ENCODE measurements at regions not wholly inside any gene's neighbourhood (a gene's known extent, or its start where the extent isn't known, plus 50 kb on each side); places are given as distances from the start of the nearest gene placed in this dataset.

DNA sequence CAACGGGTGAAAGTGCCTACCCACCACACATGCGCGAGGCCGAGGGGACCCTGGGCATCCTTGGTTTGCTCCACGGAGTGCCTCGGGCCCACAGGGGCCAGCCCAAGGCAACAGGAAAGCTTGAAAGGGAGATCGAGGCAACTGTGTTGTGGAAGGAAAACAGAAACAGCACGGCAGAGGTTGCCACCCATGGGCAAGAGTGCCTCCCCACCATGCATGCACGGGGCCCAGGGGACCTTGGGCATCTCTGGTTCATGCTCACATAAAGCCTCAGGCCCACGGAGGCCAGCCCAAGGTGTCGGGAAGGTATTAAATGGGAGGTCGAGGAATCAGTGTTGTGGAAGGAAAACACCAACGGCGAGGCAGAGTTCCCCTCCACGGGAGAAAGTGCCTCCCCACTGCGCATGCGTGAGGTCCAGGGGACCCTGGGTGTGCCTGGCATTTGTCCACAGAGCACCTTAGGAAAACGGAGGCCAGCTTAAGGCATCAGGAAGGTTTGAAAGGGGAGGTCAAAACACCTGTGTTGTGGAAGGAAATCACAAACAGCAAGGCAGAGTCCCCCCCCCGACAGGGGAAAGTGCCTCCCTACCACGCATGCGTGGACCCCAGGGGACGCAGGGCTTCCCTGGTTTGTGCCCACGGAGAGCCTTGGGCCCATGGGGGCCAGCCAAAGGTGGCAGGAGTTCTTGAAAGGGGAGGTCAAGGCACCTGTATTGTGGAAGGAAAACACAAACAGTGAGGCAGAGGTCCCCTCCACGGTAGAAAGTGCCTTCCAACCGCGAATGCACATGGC is 367.3 kb downstream of the ALG10 start:
- Histone ChIP-seq H3K36me3 (ENCODE audit: low read depth, missing control alignments) (no peaks in the 10 kb centered on the region), H3K27ac (no peak overlapping the region), H3K4me1 (no peaks in the 10 kb centered on the region), H3K4me3 (no peak overlapping the region), H3K27me3 (no peaks in the 10 kb centered on the region), H3K9me3 (no peaks in the 10 kb centered on the region)
- 49 to 58% methylated on average over 25 to 26 of the region's 26 CpGs for WGBS, 2 donors
- intact Hi-C loops (cut with DNase I; ENCODE audit: low total_unique reads) = no loop called here
- TF ChIP-seq, protein P1, sequence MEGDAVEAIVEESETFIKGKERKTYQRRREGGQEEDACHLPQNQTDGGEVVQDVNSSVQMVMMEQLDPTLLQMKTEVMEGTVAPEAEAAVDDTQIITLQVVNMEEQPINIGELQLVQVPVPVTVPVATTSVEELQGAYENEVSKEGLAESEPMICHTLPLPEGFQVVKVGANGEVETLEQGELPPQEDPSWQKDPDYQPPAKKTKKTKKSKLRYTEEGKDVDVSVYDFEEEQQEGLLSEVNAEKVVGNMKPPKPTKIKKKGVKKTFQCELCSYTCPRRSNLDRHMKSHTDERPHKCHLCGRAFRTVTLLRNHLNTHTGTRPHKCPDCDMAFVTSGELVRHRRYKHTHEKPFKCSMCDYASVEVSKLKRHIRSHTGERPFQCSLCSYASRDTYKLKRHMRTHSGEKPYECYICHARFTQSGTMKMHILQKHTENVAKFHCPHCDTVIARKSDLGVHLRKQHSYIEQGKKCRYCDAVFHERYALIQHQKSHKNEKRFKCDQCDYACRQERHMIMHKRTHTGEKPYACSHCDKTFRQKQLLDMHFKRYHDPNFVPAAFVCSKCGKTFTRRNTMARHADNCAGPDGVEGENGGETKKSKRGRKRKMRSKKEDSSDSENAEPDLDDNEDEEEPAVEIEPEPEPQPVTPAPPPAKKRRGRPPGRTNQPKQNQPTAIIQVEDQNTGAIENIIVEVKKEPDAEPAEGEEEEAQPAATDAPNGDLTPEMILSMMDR (IDR thresholded peaks at IDR 0.05) = no peak
- TF ChIP-seq POLR2A (IDR thresholded peaks at IDR 0.05) = no peak
- DNase-seq = no peak

DNA sequence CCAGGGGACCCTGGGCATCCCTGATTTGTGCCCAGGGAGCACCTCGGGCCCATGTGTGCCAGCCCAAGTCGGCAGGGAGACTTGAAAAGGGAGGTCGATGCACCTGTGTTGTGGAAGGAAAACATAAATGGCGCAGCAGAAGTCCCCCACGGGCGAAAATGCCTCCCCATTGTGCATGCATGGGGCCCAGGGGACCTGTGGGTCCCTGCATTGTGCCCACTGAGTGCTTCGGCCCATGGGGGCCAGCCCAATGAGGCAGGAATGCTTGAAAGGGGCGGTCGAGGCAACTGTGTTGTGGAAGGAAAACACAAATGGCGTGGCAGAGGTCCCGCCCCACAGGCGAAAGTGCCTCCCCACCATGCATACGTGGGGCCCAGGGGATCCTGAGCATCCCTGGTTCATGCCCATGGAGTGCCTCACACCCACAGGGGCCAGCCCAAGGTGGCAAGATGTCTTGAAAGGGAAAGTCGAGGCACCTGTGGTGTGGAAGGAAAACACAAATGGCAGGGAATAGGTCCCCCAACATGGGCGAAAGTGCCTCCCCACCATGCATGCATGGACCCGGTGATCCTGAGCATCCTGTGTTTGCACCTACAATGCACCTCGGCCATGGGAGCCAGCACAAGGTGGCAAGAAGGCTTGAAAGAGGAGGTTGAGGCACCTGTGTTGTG is 368.0 kb downstream of the ALG10 start:
- Histone ChIP-seq H3K9me3 (no peaks in the 10 kb centered on the region), H3K4me3 (no peak overlapping the region), H3K27ac (no peak overlapping the region), H3K36me3 (ENCODE audit: low read depth, missing control alignments) (no peaks in the 10 kb centered on the region), H3K27me3 (no peaks in the 10 kb centered on the region), H3K4me1 (no peaks in the 10 kb centered on the region)
- WGBS, 2 donors = 48 to 51% methylated on average over 17 of the region's 17 CpGs
- TF ChIP-seq POLR2A (IDR thresholded peaks at IDR 0.05) = no peak
- TF ChIP-seq, protein P1 (IDR thresholded peaks at IDR 0.05) = no peak
- intact Hi-C loops (cut with DNase I; ENCODE audit: low total_unique reads) = no loop called here
- no peak for DNase-seq

DNA sequence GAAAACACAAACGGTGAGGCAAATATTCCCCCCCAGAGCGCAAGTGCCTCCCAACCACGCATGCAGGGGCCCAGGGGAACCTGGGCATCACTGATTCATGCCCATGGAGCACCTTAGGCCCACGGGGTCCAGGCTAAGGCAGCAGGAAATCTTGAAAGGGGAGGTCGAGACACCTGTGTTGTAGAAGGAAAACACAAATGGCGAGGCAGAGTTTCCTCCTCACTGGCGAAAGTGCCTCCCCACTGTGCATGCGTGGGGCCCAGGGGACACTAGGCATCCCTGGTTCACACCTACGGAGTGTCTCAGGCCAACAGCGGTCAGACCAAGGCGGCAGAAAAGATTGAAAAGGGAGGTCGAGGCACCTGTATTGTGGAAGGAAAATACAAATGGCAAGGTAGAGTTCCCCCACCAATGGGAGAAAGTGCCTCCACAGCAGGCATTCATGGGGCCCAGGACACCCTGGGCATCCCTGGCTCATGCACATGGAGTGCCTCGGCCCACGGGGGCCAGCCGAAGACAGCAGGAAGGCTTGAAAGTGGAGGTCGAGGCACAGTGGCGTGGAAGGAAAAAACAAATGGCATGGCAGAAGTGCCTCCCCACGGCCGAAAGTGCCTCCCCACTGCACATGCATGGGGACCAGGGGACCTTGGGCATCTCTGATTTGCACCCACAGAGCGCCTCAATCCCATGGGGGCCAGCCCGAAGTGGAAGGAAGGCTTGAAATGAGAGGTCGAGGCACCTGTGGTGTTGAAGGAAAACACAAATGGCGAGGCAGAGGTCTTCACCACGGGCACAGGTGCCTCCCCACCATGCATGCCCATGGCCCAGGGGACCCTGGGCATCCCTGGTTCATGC is 368.8 kb downstream of the ALG10 start:
- H3K4me3 ChIP-seq = no peak overlapping the region
- H3K4me1 ChIP-seq = no peaks in the 10 kb centered on the region
- H3K9me3 ChIP-seq = no peaks in the 10 kb centered on the region
- H3K27ac ChIP-seq = no peak overlapping the region
- WGBS, 2 donors = 59 to 62% methylated on average over 24 of the region's 24 CpGs
- TF ChIP-seq POLR2A (IDR thresholded peaks at IDR 0.05) = no peak
- TF ChIP-seq, protein P1 (IDR thresholded peaks at IDR 0.05) = no peak
- no peaks in the 10 kb centered on the region for H3K27me3 ChIP-seq
- no peak for DNase-seq
- H3K36me3 ChIP-seq (ENCODE audit: low read depth, missing control alignments) = no peaks in the 10 kb centered on the region
- intact Hi-C loops (cut with DNase I; ENCODE audit: low total_unique reads) = no loop called here

DNA sequence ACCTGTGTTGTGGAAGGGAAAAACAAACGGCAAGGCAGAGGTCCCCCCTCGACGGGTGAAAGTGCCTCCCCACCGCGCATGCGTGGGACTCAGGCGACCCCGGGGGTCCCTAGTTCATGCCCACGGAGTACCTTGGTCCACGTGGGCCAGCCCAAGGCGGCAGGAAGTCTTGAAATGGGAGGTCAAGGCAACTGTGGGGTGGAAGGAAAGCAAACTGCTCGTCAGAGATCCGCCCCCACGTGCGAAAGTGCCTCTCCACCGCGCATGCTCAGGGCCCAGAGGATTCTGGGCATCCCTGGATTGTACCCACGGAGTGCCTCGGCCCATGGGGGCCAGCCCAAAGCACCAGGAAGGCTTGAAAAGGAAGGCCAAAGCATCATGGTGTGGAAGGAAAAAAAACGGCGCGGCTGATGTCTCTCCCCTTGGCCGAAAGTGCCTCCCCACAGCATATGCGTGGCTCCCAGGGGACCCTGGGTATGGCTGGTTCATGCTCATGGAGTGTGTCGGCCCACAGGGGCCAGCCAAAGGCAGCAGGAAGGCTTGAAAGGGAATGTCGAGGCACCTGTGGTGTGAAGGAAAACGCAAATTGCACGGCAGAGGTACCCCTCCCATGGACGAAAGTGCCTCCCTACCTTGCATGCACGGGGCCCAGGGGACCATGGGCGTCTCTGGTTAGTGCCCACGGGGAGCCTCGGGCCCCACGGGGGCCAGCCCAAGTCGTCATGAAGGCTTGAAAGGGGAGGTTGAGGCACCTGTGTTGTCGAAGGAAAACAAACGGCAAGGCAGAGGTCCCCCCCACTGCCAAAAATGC is 369.7 kb downstream of the ALG10 start:
- 45 to 52% methylated on average over 29 to 37 of the region's 37 CpGs for WGBS, 2 donors
- Histone ChIP-seq H3K36me3 (ENCODE audit: low read depth, missing control alignments) (no peaks in the 10 kb centered on the region), H3K4me3 (no peak overlapping the region), H3K27ac (no peak overlapping the region), H3K4me1 (no peaks in the 10 kb centered on the region), H3K27me3 (no peaks in the 10 kb centered on the region), H3K9me3 (no peaks in the 10 kb centered on the region)
- intact Hi-C loops (cut with DNase I; ENCODE audit: low total_unique reads) = no loop called here
- DNase-seq = no peak
- TF ChIP-seq POLR2A (IDR thresholded peaks at IDR 0.05) = no peak
- TF ChIP-seq, protein P1 (IDR thresholded peaks at IDR 0.05) = no peak

Data from testis (tissue), 2 donors.